A549 (cell line): ENCODE measurements at regions not wholly inside any gene's neighbourhood (a gene's known extent, or its start where the extent isn't known, plus 50 kb on each side); places are given as distances from the start of the nearest gene placed in this dataset.

Source experiments
- ATAC-seq, 2 experiments: fragments of 200-7000 bp in 1 of 2; fragments of >200 bp in 1 of 2; cut with Nextera tagmentation in 1 of 2; cut with Tn5 transposase in 1 of 2; 3 replicates each; pipeline versions ENCODE4 v1.8.0 to v1.9.1; 2018 to 2020; ENCODE audit warnings: mild to moderate bottlenecking in 1 of 2, moderate library complexity in 1 of 2
- CTCF ChIA-PET: fragments of 300-600 bp; sonication (Branson Sonifier 250); formaldehyde crosslinking; extraction: SDS; loops from one replicate; lab custom pipeline; 2021; ENCODE audit warnings: antibody characterized with exemption, inconsistent platforms; lab: Yijun Ruan, JAX
- POLR2A ChIA-PET: fragments of 350-600 bp; formaldehyde crosslinking; extraction: SDS; loops from one replicate; lab custom pipeline; 2021; ENCODE audit warnings: antibody characterized with exemption, inconsistent platforms; lab: Yijun Ruan, JAX
- DNase-seq, 2 experiments: peaks; one replicate each; pipeline versions ENCODE4 v3.0.0 to v3.0.0-alpha.2; 2011 to 2016; ENCODE audit warnings: low read depth in 1 of 2, low spot score in 1 of 2
- FAIRE-seq: peaks from 2 replicates; lab custom pipeline; 2011; peaks lifted over from hg19 to GRCh38; lab: Jason Lieb, UNC
- H3K27ac ChIP-seq, 2 experiments: fragments of >200 bp; sonication (Bioruptor Twin); formaldehyde crosslinking; 3 replicates each; pipeline ENCODE4 v1.5.1; 2016 to 2017
- H3K4me1 ChIP-seq: fragments of >200 bp; sonication (Bioruptor Twin); formaldehyde crosslinking; 3 replicates; pipeline ENCODE4 v1.6.1; 2016
- H3K4me2 ChIP-seq: fragments of >200 bp; sonication (Bioruptor Twin); formaldehyde crosslinking; 3 replicates; pipeline ENCODE4 v1.6.1; 2016
- H3K4me3 ChIP-seq: fragments of >200 bp; sonication (Bioruptor Twin); formaldehyde crosslinking; 3 replicates; pipeline ENCODE4 v1.5.1; 2016
- H3K9me3 ChIP-seq: fragments of >200 bp; sonication (Bioruptor Twin); formaldehyde crosslinking; 3 replicates; pipeline ENCODE4 v1.6.1; 2016
- BCL3 ChIP-seq: fragments of >200 bp; sonication (Bioruptor Twin); formaldehyde crosslinking; IDR thresholded peaks from 3 replicates; pipeline ENCODE4 v1.6.1; 2016
- CBX8 ChIP-seq: fragments of 200-600 bp; sonication (generic); IDR thresholded peaks from 2 replicates; pipeline ENCODE4 v1.6.1; 2016
- CEBPB ChIP-seq, 2 experiments: fragments of >200 bp in 1 of 2; sonication (Bioruptor Twin) in 1 of 2; formaldehyde crosslinking in 1 of 2; IDR thresholded peaks; 2 replicates each; pipeline ENCODE4 v1.6.1; 2012 to 2016
- CHD4 ChIP-seq: fragments of 200-600 bp; sonication (generic); IDR thresholded peaks from 2 replicates; pipeline ENCODE4 v1.6.1; 2016; ENCODE audit warnings: antibody characterized with exemption, mild to moderate bottlenecking, borderline replicate concordance
- CTCF ChIP-seq: fragments of >200 bp; sonication (Bioruptor Twin); formaldehyde crosslinking; IDR thresholded peaks from 3 replicates; pipeline ENCODE4 v1.5.1; 2016
- EHF ChIP-seq: fragments of 250-450 bp; sonication (Bioruptor Pico); IDR thresholded peaks from 2 replicates; pipeline ENCODE4 v1.5.0; 2020; ENCODE audit warnings: mild to moderate bottlenecking
- EHMT2 ChIP-seq: fragments of 200-600 bp; sonication (generic); IDR thresholded peaks from 2 replicates; pipeline ENCODE4 v1.6.1; 2016; ENCODE audit warnings: antibody characterized with exemption, low read depth, mild to moderate bottlenecking, moderate library complexity
- FOSL2 ChIP-seq, 2 experiments: fragments of 450-650 bp in 1 of 2; fragments of >200 bp in 1 of 2; sonication (Bioruptor Twin) in 1 of 2; formaldehyde crosslinking; IDR thresholded peaks; 2 replicates each; pipeline versions ENCODE4 v1.5.0 to v1.6.1; 2016 to 2020; ENCODE audit warnings: mild to moderate bottlenecking in 1 of 2, moderate library complexity in 1 of 2
- FOXS1 ChIP-seq: fragments of 250-450 bp; sonication (Bioruptor Pico); IDR thresholded peaks from 2 replicates; pipeline ENCODE4 v1.5.0; 2020; ENCODE audit warnings: mild to moderate bottlenecking, moderate library complexity
- HDAC2 ChIP-seq: fragments of 200-600 bp; sonication (generic); IDR thresholded peaks from 2 replicates; pipeline ENCODE4 v1.6.1; 2016
- HES2 ChIP-seq: fragments of >200 bp; sonication (Bioruptor Twin); formaldehyde crosslinking; IDR thresholded peaks from 2 replicates; pipeline ENCODE4 v1.6.1; 2016
- HMGXB4 ChIP-seq: fragments of 250-450 bp; sonication (Bioruptor Pico); IDR thresholded peaks from 2 replicates; pipeline ENCODE4 v1.5.0; 2021; ENCODE audit warnings: mild to moderate bottlenecking, moderate library complexity, borderline replicate concordance
- HOXA7 ChIP-seq: fragments of 250-450 bp; sonication (Bioruptor Pico); IDR thresholded peaks from 2 replicates; pipeline ENCODE4 v1.5.0; 2020; ENCODE audit warnings: mild to moderate bottlenecking, moderate library complexity
- MAFK ChIP-seq: fragments of 450-650 bp; IDR thresholded peaks from 2 replicates; pipeline ENCODE4 v1.6.1; 2014; ENCODE audit not compliant: partially characterized antibody
- MAZ ChIP-seq: fragments of 150-350 bp; IDR thresholded peaks from 2 replicates; pipeline ENCODE4 v1.6.1; 2014; ENCODE audit warnings: antibody characterized with exemption, low read depth, low read length, borderline replicate concordance
- MYC ChIP-seq: IDR thresholded peaks from 2 replicates; pipeline ENCODE4 v1.6.1; 2012; ENCODE audit warnings: mild to moderate bottlenecking, inconsistent platforms, low read length, improper control_type of control experiment, borderline replicate concordance
- NPAS2 ChIP-seq: fragments of 250-450 bp; sonication (Bioruptor Pico); IDR thresholded peaks from 2 replicates; pipeline ENCODE4 v1.8.0; 2022; ENCODE audit warnings: mild to moderate bottlenecking, moderate library complexity, borderline replicate concordance
- POLR2A ChIP-seq: IDR thresholded peaks from 2 replicates; pipeline ENCODE4 v1.6.1; 2012; ENCODE audit warnings: mild to moderate bottlenecking, low read length
- RAD21 ChIP-seq, 2 experiments: fragments of >200 bp in 1 of 2; sonication (Bioruptor Twin) in 1 of 2; formaldehyde crosslinking in 1 of 2; IDR thresholded peaks in 1 of 2; conservative IDR thresholded peaks in 1 of 2; 2 replicates in 1 of 2; 3 replicates in 1 of 2; pipeline ENCODE4 v1.6.1; 2012 to 2018; ENCODE audit warnings: inconsistent platforms in 1 of 2
- REST ChIP-seq: fragments of 200-600 bp; sonication (generic); IDR thresholded peaks from 2 replicates; pipeline ENCODE4 v1.6.1; 2016; ENCODE audit warnings: antibody characterized with exemption, mild to moderate bottlenecking, moderate library complexity
- RNF2 ChIP-seq: fragments of 200-600 bp; sonication (generic); IDR thresholded peaks from 2 replicates; pipeline ENCODE4 v1.6.1; 2016; ENCODE audit warnings: low read depth, mild to moderate bottlenecking, antibody characterized with exemption, moderate library complexity, borderline replicate concordance
- SMC3 ChIP-seq: fragments of >200 bp; sonication (Bioruptor Twin); formaldehyde crosslinking; IDR thresholded peaks from 3 replicates; pipeline ENCODE4 v1.6.1; 2018; ENCODE audit warnings: inconsistent platforms
- TP53 ChIP-seq: fragments of 250-450 bp; sonication (Bioruptor Pico); IDR thresholded peaks from 2 replicates; pipeline ENCODE4 v1.5.0; 2021; ENCODE audit warnings: mild to moderate bottlenecking, moderate library complexity
- WGBS: methylation state at CpG from one replicate; pipeline ENCODE4 v1.1.6; 2017; ENCODE audit errors: missing lambda C conversion rate; 5-methylcytosine and 5-hydroxymethylcytosine counted together

- FAIRE-seq: no peak
- TF ChIP-seq HMGXB4 (CRISPR knock-in tag): no peak
- TF ChIP-seq TP53 (CRISPR knock-in tag): no peak
- TF ChIP-seq RAD21 (conservative IDR thresholded peaks at IDR 0.05 in 1 of 2, IDR thresholded peaks at IDR 0.05 in 1 of 2): peak; percentile 93 to 94
- no peak for TF ChIP-seq CEBPB (IDR thresholded peaks at IDR 0.05)
- peak; percentile 78 for TF ChIP-seq CTCF
- TF ChIP-seq SMC3: peak; percentile 89
- 13% methylated on average over 7 of the region's 8 CpGs for WGBS
Measured at GRCh38 chr18:48475635-48476549, 62.9 kb upstream of the CTIF start.

GRCh38 chr18:48473816-48474215 lies 64.6 kb upstream of the ZBTB7C start:
- TF ChIP-seq MYC (no peak), MAZ (no peak), HOXA7 (no peak), EHMT2 (no peak), POLR2A (no peak), HES2 (no peak), BCL3 (no peak), RNF2 (no peak), REST (no peak), FOXS1 (CRISPR knock-in tag) (no peak), HDAC2 (no peak), FOSL2 (IDR thresholded peaks at IDR 0.05) (no peak), FOSL2 (CRISPR knock-in tag; IDR thresholded peaks at IDR 0.05) (no peak), CHD4 (no peak), NPAS2 (CRISPR knock-in tag) (no peak), CBX8 (no peak), RAD21 (conservative IDR thresholded peaks at IDR 0.05 in 1 of 2, IDR thresholded peaks at IDR 0.05 in 1 of 2) (no peak), MAFK (no peak), EHF (CRISPR knock-in tag) (no peak)
- Histone ChIP-seq H3K9me3 (peaks cover 8% of the 10 kb centered on the region), H3K4me1 (peaks cover 8% of the 10 kb centered on the region), H3K4me2 (no peak overlapping the region), H3K27ac (no peak overlapping the region), H3K4me3 (no peak overlapping the region)
- POLR2A ChIA-PET: no interaction called here
- ATAC-seq: no peak
- WGBS: 30% methylated on average over 1 of the region's 1 CpG
- DNase-seq: no peak
- no peak for FAIRE-seq
- CTCF ChIA-PET: interaction anchor here (0.7 to 3.1 kb wide), 9 partner anchors 9 to 858 kb away, joined by 3 to 49 read pairs (median 5); no protein-coding TSS in a partner anchor

More at GRCh38 chr18:48475635-48476549, 62.9 kb upstream of the CTIF start:
- Histone ChIP-seq H3K4me3 (no peak overlapping the region), H3K9me3 (peaks cover 8% of the 10 kb centered on the region), H3K4me2 (peak overlapping the region; percentile 40), H3K27ac (peak overlapping the region; percentile 58 to 60), H3K4me1 (peaks cover 8% of the 10 kb centered on the region)
- ChIA-PET POLR2A (no interaction called here), CTCF (interaction anchor here (0.6 to 3.1 kb wide), 58 partner anchors 9 to 1312 kb away, joined by 3 to 49 read pairs (median 5); no protein-coding TSS in a partner anchor)
- peak; percentile 66 to 70 for DNase-seq
- peak; percentile 90 to 99 for ATAC-seq
